NCI-H524 (cell line): ENCODE measurements at regions not wholly inside any gene's neighbourhood (a gene's known extent, or its start where the extent isn't known, plus 50 kb on each side); places are given as distances from the start of the nearest gene placed in this dataset.
A peak's percentile ranks its signal among the peaks of the same experiment; 100 is the strongest.
"Not testable (repeated sequence)": the region's sequence is repeated elsewhere in the genome, so short reads cannot be mapped to it uniquely, and the experiment has no call there.

Experiments
- DNase-seq, 2 experiments: peaks; one replicate each; lab custom pipeline; 2025; lab: John Stamatoyannopoulos, UW

DNA sequence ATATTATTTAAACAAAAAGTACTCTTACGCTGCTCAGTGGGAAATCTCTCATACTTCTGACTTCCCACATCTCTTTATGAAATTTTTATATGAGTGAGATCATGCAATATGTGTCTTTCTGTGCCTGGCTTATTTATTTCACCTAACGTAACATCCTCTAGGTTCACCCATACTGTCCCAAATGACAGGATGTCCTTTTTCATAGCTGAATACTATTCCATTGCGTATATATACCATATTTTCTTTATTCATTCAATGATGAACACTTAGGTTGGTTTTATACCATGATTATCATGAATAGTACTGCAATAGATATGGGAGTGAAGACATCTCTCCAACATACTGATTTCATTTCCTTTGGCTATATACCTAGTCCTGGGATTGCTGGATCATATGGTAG lies 57.8 kb upstream of the TPP2 start:
- no peak for DNase-seq

DNA sequence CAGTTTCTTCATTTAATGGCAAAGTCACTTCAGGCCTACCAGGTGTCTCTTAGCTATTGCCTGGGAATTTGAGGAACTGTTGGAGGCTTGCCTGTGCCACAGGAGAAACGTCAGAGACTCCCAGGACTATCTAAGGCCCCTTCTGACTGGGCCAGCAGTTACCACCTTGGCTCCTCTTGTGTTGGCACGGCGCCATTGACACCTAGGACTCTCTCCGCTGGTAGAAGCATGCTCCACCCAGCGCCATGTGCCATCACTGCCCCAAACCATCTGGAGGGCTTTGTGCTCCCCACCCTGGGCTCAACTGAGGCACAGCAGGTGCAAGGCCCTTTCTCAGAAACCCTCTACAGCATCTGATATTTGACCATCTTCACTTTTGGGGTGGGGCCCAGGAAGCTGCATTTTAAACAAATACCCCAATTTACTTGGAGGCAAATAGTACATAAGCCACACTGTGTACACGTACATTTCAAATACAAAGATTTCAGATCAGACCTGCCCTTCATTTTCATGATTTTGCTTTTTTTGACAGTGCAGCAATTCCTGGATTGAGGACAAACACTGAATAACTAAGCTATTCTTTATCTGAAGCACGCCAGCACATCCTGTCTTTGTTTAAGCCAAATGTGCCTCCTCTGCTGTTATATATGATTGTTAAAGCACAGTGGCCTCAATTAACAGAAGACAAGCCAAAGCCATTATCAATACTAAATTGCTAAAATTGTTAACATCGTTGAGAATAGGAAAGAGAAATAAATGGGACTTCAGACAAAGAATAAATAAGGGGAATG lies 59.9 kb upstream of the TPP2 start:
- DNase-seq: no peak

DNA sequence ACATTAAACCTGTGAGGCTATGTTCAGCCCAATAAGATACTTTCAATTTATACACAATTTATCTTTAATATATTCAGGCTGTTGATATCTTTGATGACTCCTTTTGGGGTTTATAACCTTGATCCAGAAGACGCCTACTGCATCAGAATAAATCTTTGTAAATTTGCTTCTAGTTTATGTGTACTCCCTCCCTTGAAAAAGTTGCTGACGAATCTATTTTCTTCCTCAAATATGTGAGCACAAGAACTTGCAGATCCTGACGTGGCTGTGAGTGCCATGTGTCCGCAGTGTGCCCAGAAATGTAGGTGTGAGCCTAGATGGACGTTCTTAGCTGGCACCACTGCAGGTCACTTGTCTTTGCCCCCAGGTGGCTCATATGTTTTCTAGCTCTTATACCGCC lies 60.6 kb upstream of the TPP2 start:
- no peak for DNase-seq

DNA sequence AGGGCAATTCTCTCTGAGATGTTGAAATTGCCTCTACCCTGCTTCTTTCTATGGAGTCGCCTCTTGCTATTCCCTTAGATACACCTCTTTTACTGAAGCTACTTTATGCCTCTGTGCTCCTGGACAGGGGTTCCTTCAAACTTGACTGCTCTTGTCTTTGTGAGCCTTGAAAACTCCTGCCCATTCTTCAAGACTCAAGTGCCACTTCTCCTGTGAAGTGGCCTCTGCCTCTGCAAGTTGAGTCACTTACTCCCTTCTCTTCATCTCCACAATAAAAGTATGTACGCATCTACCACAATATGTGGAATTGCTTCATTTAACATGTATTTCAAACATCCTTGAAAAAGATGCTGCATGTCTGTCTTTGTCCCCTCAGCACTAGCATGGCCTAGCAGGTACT lies 66.0 kb upstream of the TPP2 start:
- no peak for DNase-seq

DNA sequence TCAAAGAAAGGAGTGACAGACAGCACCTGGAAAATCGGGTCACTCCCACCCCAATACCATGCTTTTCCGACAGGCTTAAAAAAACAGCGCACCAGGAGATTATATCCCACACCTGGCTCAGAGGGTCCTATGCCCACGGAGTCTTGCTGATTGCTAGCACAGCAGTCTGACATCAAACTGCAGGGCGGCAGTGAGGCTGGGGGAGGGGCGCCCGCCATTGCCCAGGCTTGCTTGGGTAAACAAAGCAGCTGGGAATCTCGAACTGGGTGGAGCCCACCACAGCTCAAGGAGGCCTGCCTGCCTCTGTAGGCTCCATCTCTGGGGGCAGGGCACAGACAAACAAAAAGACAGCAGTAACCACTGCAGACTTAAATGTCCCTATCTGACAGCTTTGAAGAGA lies 74.5 kb upstream of the TPP2 start:
- not testable (repeated sequence) for DNase-seq

DNA sequence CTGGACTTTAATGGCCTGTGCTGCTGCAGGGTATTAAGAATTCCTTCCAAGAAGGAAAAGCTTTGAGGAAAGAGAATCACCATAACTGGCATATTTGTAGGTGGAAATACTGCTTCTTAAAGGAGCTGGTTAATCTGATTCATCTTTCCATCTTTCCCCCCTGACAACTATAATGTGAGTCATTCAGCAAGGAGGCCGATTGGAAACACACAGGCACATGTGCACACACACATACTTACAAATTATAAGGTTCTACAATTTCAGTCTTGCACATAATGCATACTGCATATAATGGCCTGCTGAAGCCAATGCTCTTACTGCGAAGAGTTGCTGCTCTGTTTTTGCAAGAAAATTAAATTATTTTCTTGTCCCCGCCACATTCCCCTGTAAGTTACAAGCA lies 78.8 kb upstream of the TPP2 start:
- DNase-seq: no peak

DNA sequence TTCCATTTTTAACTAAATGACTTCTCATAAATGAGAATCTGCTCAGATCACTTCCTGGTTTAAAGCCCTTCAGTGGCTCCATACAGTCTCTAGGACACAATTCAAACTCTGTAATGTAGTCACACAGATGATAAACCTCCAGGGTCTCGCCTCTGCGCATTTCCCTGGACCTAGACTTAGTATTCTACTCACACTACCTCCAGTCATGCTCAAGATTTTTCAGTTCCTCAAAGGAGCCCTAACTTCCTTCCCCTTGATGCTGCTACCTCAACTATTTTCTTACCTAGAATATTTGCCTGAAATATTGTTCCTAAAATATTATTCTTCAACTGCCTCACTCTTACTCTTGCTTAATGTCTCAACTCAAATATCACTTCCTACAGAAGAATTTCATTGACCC lies 86.7 kb upstream of the TPP2 start:
- no peak for DNase-seq

DNA sequence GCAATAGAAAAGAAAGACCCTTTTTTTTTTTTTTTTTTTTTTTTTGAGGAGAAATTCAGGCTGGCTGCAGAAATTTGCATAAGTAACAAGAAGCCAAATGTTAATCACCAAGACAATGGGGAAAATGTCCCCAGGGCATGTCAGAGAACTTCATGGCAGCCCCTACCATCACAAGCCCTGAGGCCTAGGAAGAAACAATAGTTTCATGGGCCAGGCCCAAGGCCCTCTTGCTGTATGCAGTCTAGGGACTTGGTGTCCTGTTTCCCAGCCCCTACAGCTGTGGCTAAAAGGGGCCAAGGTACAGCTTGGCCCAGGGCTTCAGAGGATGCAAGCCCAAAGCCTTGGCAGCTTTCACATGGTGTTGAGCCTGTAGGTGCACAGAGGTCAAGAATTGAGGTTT lies 88.4 kb upstream of the TPP2 start:
- DNase-seq: no peak

DNA sequence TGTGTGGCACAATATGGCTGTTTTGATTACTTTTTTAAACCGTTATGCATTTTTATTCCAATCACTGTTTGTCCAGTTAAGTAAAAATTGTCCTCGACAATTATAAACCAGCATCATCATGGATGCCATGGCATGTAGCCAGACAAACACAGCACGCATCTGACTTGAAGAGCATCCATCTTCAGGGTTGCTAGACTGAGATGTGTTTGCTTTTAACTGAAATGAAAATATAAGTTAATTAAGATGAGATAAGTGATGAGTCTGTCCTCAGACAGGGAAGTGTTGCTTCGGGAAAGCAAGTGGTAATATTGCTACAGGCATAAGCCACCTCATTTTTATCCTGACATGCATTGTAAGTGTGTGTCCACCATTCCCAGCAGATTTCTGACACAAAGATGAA lies 92.8 kb upstream of the TPP2 start:
- no peak for DNase-seq

DNA sequence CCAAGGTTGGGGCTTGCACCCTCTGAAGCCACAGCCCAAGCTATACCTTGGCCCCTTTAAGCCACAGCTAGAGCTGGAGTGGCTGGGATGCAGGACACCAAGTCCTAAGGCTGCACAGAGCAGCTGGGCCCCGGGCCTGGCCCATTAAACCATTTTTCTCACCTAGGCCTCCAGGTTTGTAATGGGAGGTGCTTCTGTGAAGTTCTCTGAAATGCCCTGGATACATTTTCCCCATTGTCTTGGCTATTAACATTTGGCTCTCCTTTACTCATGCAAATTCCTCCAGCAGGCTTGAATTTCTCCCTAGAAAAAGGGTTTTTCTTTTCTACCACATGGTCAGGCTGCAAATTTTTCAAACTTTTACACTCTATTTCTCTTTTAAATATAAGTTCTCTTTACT lies 93.8 kb upstream of the FGF14 start:
- DNase-seq: no peak

DNA sequence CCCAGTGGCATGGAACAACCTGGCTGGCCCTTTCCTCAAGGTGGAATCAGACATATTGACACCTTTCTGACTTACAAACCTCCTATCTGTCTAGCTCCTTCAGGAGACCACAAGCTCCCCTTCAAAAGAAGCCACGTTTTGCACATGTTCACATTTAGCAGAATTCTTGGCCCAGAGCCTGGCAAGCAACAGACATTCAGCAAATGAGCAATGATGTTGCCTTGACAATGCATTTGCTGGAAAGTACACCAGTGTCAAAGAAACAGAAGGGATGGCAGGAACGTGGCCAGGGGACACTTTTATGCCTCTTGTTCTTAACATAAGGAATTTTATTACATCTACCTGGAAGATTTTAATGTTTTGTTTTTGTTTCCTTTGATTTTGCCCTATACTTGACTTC lies 85.5 kb upstream of the FGF14 start:
- no peak for DNase-seq

DNA sequence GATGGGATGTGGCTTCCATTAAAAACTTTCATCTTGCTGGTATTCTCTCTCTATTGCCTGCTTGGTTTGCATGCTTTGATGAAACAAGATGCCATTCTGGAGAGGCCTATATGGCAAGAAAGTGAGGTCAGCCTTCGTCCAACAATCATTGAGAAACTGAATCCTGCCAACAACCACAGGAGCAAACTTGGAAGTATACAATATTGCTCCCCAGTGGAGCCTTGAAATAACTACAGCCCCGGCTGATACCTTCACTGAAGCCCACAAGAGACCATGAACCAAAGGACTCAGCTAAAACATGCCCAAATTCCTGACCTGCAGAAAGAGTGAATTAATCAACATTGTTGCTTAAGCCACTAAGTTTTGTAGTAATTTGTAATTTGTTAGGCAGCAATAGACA lies 82.5 kb upstream of the FGF14 start:
- DNase-seq: peak in 1 of 2 experiments; percentile 20

DNA sequence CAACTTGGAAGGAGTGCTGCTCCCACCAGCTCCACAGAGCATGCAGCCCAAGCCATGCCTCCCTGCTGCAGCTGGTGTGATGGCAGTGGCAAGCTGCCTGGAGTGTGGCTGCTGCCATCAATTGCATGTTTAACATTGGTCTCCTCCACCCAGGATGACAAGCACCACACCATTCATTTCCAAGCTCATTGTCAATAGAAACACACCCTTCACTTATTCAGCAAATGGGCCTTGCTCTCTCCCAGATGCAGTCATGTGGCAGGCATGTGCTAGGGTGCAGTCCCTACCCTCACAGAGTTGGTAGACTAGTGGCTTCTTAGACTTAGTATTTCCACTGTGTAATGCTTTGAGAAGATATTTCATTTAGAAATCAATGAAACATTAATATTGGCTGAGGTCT lies 70.8 kb upstream of the FGF14 start:
- no peak for DNase-seq

DNA sequence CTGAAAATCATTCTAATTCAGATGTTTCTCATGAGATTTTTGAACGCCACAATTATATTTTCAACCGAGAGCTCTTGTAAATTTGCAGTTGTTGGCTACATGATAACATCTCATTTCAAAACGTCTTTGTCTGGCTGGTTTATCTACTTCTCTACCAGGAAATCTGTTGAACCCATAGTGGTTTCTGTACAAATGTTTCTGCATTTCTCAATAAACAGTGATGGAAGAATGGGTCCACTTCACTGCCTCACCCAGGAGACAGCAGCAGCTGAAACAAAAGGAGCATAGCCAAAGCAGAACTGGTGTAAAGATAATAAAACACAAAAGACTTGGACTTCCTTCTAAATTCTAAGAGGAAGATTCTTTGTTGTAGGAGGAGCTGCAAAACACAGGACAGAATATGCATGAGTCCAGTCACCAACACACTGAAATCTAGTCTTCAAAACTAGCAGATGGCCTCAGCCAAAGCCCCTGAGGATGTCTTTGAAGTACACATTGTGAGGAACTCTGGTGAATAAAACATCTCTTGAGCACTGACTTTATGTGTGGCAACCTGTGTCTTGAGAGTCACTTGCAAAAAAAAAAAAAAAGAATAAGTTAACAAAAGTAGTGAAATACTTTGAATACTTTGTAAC lies 68.6 kb upstream of the FGF14 start:
- DNase-seq: no peak

DNA sequence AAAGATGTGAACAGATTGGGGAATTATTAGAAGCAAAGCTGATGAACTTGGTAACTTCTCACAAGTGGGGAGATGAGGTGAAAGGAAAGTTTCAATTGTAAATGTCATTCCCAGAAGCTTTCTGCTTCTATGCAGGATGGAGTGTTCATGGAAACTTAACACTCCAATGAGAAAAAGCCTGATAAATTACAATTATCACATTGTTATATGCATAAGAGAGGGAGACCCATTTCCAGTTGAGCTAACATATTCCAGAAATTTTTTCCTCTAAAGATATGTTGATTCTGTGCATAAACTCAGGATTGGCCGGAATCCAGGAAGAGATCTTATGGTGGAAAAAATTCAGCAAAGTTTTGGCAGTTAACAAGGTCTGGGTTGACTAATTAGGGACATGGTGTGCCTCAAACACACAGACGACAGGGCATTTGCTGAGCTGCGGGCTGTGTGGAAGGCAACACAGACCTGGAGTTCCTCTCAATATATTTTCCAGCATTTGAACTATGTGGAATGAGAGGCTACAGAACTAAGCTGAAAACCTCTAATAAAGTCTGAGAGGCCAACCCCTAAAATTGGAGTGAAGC lies 64.9 kb upstream of the FGF14 start:
- no peak for DNase-seq

DNA sequence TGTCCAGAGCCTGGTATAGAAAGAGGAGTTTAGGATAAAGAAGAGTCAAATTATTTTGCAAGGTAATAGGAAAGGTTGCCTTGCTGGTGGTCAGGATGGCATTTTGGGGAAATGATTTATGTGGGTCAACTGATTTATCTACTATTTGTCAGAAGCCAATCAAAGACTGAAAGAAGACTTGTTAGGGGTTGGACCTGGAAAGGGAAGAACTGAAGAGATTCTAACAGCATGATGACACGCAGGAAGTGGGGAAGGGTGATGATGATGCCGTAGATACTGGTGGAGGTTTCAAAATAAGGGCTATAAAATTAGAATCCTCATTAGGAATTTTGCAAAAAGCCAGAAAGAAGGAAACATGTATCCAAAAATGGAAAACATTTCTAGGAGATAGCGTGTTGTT lies 60.7 kb upstream of the FGF14 start:
- no peak for DNase-seq

DNA sequence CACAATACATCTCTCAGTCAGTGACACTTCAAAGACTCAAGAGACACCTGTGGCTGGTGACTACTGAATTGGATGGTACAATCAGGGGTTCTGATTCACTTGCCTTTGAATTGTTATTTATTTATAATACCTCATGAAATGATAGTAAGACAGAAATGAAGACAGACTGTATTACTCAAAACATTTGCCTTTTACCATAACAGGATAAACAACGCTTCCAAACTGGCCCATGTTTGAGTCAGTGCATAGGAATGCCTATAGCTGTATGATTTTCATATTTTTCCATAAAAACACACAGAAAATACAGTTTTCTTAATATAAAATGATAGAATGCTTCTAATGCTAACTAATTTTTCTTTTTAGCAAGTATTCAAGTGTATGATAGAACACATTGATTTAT lies 59.5 kb upstream of the FGF14 start:
- DNase-seq: no peak

DNA sequence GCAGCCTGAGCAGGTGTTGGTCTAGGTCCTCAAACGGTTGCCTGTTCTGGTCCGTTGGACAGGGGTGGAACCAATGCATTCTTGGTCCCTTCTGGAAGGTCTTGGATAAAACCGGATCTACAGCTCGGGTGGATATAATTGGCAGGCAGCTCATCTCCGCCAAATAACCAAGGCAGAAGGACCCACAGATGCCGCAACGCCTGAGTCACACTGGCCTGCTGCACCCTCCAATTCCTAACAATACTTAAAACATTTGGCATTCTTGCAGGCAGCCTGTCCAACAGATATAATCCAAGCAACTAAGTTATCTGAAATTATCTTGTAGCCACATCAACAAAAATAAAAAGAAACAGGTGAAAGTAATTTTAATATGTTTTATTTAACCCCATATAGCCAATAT lies 59.0 kb upstream of the FGF14 start:
- DNase-seq: no peak

DNA sequence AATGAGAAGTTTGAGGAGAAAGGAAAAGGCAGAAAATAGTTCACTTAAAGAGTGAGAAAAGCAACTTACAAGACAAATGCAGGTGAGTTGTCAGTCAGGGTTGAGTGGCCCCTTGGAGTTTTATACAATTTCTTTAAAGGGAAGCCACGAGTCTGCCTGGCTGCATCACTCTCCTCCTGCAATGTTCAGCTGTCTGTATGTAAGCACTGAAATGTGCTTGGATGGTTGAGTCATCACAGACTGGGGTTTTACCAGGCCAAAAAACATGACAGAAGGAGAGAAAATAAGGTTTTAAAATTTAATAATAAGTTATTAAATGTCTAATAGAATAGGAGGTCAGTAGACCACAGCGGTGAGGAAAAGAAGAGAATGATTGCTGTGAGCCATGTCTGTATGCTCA lies 51.0 kb upstream of the FGF14 start:
- no peak for DNase-seq
